ENCODE measurements at regions not wholly inside any gene's neighbourhood (a gene's known extent, or its start where the extent isn't known, plus 50 kb on each side); places are given as distances from the start of the nearest gene placed in this dataset.
A peak's percentile ranks its signal among the peaks of the same experiment; 100 is the strongest.
"Not testable (repeated sequence)": the region's sequence is repeated elsewhere in the genome, so short reads cannot be mapped to it uniquely, and the experiment has no call there.

DNA sequence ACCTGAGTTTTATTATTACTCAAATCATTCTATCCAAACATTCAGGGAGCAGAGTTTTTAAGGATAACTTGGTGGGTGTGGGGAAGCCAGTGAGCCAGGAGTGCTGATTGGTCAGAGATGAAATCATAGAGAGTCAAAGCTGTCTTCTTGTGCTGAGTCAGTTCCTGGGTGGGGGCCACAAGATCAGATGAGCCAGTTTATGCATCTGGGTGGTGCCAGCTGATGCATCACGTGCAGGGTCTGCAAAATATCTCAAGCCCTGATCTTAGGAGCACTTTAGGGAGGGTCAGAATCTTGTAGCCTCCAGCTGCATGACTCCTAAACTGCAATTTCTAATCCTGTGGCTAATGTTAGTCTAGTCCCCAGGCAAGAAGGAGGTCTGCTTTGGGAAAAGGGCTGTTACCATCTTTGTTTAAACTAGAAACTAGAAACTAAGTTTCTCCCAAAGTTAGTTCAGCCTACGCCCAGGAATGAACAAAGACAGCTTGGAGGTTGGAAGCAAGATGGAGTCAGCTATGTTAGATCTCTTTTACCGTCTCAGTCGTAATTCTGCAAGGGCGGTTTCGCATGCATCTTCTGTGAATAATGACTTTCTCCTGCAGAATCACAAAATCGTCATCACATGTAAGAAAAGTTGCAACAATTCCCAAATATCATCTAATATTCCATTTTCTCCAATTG, 97.5 kb downstream of the ZNF664 start:
- DNase-seq (ENCODE audit: low read depth, low spot score): peak; percentile 28
- in situ Hi-C loops (cut with HindIII; ENCODE audit: low pct_unique_long_range_greater_than_20kb, low sequenced_read_pairs): not testable (repeated sequence)

DNA sequence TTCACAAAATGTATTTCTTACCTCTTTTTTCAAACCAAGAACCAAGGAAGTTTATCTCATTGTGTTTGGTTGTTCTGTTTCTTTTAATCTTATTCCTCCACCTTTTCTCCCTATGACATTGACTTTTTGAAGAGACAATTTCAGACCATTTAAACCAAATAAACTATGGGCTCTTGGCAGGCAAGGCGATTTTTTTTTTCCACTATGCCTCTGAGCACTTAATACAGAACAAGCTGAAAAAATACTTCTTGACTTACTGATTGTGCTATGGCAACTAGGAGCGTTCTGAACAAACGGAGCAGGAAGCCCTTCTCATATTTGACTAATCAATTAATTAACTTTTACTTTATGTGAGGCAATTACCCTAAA, 98.0 kb downstream of the ZNF664 start:
- DNase-seq (ENCODE audit: low read depth, low spot score): no peak
- in situ Hi-C loops (cut with HindIII; ENCODE audit: low pct_unique_long_range_greater_than_20kb, low sequenced_read_pairs): no loop called here

DNA sequence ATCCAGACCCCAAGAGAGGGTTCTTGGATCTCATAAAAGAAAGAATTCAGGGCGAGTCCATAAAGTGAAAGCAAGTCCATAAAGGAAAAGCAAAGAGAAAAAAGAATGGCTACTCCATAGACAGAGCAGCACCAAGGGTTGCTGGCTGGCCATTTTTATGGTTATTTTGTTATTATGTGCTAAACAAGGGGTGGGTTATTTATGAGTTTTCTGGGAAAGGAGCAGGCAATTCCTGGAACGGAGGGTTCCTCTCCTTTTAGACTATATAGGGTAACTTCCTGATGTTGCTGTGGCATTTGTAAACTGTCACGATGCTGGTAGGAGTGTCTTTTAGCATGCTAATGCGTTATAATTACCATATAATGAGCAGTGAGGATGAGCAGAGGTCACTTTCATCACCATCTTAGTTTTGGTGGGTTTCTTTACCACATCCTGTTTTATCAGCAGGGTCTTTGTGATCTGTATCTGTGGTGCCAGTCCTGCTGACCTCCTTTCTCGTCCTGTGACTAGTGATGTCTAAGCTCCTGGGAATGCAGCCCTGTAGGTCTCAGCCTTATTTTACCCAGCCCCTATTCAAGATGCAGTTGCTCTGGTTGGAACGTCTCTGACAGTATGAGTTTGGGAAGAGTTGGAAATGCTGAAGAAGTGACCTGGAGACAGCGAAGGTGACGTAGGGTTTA, 100.5 kb downstream of the ZNF664 start:
- peak; percentile 85 for DNase-seq (ENCODE audit: low read depth, low spot score)
- in situ Hi-C loops (cut with HindIII; ENCODE audit: low pct_unique_long_range_greater_than_20kb, low sequenced_read_pairs): no loop called here

DNA sequence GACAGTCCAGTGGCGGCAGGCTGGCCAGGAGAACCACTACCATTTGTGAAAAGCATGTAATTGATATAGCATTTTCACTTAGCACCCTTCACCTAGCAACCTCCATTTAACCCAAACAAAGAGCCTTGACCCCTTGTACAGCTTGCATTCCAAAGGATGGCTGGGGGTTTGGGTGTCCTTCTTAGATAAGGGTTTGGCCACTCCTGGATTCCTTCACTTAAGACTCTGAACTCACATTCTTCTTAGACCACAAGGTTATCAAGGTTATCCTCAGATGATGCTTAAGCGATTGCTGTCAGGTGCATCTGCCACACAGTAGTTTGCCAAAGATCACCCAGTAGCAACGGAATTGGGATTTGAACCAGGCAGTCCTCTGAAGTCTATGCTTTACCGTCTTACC, 102.8 kb downstream of the ZNF664 start:
- no peak for DNase-seq (ENCODE audit: low read depth, low spot score)
- in situ Hi-C loops (cut with HindIII; ENCODE audit: low pct_unique_long_range_greater_than_20kb, low sequenced_read_pairs): no loop called here

DNA sequence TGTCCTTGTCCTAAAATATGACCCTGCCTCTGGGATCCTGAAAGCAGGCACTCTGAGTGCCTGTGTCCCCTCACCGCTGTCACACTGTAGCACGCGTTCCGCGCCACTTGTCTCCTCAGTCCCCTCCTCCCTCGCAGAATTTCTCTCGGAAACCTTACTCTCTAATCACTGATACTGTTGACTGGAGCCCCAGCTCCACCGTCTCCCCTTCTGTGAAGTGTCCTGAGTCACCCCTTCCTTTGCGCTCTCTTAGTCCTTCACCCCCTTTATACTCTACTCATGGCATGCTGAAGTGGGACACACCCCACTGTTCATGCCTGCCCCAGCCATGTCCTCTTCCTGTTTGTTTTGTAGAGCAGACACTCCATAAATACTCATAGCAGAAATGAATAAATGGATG, 104.7 kb downstream of the ZNF664 start:
- in situ Hi-C loops (cut with HindIII; ENCODE audit: low pct_unique_long_range_greater_than_20kb, low sequenced_read_pairs): no loop called here
- DNase-seq (ENCODE audit: low read depth, low spot score): no peak

DNA sequence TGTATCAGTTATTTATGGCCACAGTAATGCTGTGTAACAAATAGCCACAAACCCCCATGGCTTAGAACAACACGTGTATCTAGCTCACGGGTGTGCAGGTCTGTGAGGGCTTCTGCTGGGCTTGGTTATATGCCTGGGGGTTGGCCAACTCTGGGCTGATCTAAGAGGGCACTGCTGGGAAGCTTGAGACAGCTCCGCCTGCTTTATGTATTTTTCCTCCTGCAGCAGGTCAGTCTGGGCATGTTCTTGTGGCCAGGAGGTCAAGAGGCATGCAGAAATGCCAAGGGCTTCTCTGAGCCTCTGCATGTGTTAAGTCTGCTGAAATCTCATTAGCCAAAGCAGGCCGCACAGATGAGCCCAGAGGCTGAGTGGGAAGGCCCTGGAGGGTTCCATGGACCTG, 105.8 kb downstream of the ZNF664 start:
- in situ Hi-C loops (cut with HindIII; ENCODE audit: low pct_unique_long_range_greater_than_20kb, low sequenced_read_pairs): no loop called here
- DNase-seq (ENCODE audit: low read depth, low spot score): no peak

DNA sequence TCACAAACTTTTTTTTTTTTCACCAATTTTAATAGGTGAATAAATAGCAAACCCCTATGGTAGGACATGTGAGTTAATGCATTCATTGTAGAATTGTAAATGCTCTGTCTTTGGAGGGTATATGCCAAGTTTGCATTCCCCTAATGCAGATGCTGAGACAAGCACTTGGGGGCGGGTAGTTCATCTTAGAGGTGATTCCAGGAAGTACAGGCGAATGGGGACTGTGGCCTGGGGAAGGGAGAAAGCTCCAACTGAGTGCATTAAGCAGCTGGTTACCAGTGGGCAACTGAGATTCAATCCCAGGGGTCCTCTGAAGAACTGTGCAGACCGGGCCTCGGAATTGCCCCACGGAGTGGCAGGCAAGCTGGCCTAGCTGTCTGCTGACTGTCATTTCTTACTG, 107.6 kb downstream of the ZNF664 start:
- in situ Hi-C loops (cut with HindIII; ENCODE audit: low pct_unique_long_range_greater_than_20kb, low sequenced_read_pairs): no loop called here
- DNase-seq (ENCODE audit: low read depth, low spot score): no peak

DNA sequence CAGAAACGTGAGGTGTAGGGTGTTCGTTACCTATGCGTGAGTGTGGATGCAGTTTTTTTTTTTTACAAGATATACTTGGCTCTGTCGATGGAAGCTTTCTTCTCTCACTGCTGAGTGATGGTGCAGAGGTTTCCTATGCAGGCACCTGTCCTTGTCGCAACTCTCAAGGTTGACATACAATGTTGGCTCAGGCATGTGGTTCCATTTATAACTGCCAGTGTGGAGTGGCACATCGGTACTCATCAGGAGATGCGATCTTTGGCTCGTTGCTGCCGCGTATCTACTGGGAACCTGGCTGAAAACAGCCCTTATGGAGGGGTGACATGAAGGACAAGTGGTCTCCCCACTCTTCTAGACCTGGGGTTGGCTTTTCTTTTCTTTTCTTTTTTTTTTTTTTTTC, 109.0 kb downstream of the ZNF664 start:
- no peak for DNase-seq (ENCODE audit: low read depth, low spot score)
- in situ Hi-C loops (cut with HindIII; ENCODE audit: low pct_unique_long_range_greater_than_20kb, low sequenced_read_pairs): no loop called here

DNA sequence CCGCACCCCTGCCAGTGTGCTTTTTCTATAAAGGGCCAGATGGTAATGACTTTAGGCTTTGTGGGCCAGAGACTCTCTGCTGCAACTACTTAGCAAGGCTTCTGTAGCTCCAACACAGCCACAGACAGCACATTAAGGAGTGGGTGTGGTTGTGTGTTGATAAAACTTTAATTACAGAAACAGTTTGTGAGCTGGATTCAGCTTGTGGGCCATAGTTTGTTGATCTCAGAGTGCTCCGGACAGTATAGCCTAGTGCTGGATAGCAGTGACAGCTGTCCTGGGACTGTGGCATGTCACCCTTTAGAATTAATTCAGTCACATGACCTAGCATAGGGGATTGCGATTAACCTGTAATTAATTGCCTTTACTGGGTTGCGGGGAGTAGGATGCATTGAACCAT, 109.7 kb downstream of the ZNF664 start:
- in situ Hi-C loops (cut with HindIII; ENCODE audit: low pct_unique_long_range_greater_than_20kb, low sequenced_read_pairs): no loop called here
- DNase-seq (ENCODE audit: low read depth, low spot score): no peak

DNA sequence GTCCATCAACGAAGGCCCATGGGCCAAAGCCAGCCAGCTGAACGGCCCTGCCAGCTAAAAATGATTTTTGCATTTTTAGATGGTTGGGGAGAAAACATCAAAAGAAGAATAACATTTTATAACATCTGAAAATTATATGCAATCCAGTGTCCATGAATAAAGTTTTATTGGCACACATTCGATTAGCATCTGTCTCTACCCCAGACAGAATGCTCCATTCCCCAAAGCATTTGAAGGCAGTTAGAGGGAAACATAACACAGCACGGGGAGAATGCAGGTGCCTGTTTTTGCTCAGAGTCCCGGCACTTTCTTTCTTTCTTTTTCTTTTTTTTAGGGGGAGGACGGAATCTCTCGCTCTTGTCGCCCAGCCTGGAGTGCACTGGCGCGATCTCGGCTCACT, 110.7 kb downstream of the ZNF664 start:
- DNase-seq (ENCODE audit: low read depth, low spot score): no peak
- in situ Hi-C loops (cut with HindIII; ENCODE audit: low pct_unique_long_range_greater_than_20kb, low sequenced_read_pairs): no loop called here

DNA sequence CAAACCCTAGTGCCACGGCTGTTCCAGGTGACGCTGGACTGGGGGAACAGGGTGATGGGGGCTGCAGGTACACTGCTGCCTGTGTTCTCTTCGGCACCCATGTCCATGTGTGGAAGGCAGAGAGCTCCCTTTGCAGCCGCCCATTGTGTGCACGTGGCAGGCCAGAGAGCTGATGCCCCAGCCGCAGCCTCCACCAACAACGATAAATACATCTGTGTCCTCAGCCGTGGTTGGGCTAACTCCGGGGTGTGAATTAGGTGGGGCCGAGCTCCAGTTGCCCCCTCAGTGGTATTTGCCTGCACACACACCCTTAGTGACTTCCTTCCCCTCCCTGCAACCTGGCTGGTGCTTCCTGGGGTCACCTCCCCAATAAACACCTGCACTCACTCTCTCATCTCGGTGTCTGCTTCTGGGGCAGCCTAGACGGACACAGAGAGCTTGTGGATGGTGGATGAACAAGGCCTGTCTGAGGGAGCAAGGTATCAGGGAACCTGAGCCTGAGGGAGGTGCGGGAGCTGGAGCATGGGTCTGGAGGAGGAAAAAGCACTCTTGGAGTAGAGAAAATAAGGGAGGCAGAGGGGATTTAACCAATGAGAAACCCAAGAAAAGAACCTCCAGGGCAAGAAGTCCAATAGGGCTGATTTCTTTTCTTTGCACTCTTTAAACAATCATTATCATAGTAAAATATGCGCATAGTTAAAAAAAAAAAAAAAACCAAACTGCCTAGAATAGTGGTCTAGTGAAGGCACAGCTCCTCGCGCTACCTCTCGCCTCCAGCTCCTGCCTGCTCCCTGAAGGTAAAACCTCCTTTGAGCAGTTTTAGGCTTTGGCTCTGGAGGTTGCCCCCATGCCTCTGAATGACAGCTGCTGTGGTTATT, 112.6 kb downstream of the ZNF664 start:
- in situ Hi-C loops (cut with HindIII; ENCODE audit: low pct_unique_long_range_greater_than_20kb, low sequenced_read_pairs): no loop called here
- no peak for DNase-seq (ENCODE audit: low read depth, low spot score)

DNA sequence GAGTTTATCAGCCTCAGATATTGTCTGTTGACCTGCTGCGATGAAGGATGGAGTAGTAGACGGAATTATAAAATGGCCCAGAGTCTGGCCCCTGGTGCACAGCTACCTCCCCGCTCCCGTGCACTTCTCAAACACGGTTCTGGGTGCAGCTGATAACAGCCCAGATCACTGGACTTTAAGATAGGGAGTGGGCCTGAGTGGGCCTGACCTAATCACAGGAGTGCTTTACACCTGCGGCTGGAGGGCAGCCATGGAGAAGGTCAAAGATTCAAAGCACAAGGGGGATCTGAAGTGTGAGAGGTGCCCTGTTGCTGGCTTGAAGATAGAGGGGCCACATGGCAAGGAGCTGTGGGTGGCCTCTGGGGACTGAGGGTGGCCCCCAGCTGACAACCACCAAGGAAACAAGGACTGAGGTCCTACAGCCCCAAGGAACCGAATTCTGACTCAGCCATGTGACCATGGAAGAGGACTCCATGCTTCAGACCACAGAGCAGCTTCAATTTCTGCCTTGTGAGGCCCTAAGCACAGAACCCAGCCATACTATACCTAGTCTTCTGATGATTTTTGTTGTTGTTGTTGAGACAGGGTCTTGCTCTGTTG, 113.4 kb downstream of the ZNF664 start:
- no peak for DNase-seq (ENCODE audit: low read depth, low spot score)
- in situ Hi-C loops (cut with HindIII; ENCODE audit: low pct_unique_long_range_greater_than_20kb, low sequenced_read_pairs): no loop called here

DNA sequence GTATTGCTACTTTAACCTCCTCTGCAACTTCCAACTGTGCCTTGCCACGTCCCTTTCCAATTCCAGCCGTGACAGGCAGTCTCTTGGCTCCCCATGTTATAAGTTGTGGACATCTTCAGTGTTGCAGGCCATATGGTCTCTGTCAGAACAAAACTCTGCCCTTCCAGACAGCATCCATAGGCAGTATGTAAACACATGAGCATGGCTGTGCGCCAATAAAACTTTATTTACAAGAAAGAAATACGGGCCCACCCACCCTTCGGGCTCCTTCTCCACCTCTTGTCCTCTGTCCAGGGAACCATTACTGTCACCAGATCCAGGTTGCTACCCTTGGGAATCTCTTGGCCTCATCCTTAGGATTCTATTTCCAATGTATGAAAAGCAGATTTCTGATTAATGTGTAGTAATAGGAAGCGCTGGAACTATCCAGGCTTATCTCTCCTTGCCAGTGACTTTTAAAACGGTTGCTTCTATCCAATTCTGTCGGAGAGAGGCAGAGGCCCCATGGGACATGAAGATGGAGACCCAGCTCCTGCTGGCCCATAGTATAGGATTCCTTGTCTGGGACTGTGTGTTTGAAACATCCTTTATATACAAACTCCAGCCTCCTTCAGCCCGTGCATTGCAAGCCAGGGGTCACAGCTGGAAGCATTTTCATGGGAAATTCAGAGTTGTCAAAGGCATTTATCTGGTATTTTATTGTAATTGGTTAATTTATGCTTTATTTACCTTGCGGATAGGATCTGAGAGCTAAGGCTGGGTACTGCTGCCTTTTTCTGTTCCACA, 114.4 kb downstream of the ZNF664 start:
- in situ Hi-C loops (cut with HindIII; ENCODE audit: low pct_unique_long_range_greater_than_20kb, low sequenced_read_pairs): no loop called here
- no peak for DNase-seq (ENCODE audit: low read depth, low spot score)

DNA sequence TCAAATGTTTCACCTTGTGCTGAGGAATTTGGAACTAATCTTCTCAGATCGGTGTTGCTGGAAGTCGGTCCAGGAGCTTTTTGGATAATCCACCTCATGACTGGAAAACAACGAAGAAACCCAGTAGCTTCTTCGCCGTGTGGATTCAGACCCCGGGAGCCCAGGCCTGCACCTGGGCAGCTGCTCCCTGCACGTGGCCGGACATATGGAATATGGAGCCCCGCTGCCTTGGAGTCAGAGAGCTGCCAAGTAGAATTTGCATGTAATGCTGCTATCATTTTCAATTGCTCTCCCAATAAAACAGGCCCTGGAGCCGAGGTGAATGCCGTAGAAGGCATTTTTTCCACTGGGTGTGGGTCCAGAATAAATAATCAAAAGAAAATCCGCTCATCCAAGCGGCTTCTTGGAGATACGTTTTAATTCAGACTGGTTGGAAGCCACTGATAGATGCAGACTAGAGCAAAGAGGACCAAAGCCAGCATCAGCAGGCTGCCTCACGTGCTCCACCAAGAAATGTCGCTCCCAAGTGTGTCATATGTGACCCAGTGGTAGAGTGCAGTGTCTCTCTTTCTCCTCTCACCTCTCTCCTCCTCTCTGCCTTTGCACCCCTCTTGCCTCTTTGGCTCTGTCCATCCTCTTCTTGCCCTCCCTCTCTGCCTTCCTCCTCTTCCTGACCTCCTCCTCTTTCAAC, 115.3 kb downstream of the ZNF664 start:
- no peak for DNase-seq (ENCODE audit: low read depth, low spot score)
- in situ Hi-C loops (cut with HindIII; ENCODE audit: low pct_unique_long_range_greater_than_20kb, low sequenced_read_pairs): no loop called here

DNA sequence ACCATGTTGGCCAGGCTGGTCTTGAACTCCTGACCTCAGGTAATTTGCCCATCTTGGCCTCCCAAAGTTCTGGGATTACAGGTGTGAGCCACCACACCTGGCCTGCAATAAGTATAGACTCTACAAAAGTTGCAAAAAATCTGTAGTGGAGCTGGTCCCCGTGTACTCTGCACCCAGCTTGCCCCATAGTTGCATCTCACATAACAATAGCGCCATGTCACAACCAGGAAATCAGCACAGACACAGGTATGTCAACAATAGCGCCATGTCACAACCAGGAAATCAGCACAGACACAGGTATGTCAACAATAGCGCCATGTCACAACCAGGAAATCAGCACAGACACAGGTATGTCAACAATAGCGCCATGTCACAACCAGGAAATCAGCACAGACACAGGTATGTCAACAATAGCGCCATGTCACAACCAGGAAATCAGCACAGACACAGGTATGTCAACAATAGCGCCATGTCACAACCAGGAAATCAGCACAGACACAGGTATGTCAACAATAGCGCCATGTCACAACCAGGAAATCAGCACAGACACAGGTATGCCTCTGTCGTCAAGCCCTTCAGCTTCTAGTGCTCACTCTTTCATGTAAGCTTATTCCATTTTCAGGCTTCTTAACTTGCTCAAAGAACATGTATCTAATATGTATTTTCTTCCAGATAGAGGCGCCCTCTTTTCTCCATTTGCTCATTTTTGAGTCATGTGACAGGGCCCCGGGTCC, 116.3 kb downstream of the ZNF664 start:
- in situ Hi-C loops (cut with HindIII; ENCODE audit: low pct_unique_long_range_greater_than_20kb, low sequenced_read_pairs); DNase-seq (ENCODE audit: low read depth, low spot score): not testable (repeated sequence)

DNA sequence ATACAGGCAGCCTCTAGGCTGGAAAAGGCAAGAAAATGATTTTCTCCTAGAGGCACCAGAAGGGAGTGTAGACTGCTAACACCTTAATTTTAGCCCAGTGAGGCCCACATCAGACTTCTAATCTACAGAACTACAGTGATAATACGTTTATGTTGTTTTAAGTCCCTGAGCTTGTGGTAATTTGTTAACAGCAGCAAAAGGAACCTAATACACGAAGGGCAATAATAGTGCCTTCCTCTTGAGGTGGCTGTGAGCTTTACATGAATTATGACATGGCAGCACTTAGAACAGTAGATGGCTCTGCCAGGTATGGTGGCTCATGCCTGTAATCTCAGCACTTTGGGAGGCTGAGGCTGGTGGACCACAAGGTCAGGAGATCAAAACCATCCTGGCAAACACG, 118.8 kb downstream of the ZNF664 start:
- in situ Hi-C loops (cut with HindIII; ENCODE audit: low pct_unique_long_range_greater_than_20kb, low sequenced_read_pairs): no loop called here
- no peak for DNase-seq (ENCODE audit: low read depth, low spot score)
